PFSK-1 (cell line): ENCODE measurements at regions not wholly inside any gene's neighbourhood (a gene's known extent, or its start where the extent isn't known, plus 50 kb on each side); places are given as distances from the start of the nearest gene placed in this dataset.

Experiments used
- FOXP2 ChIP-seq: optimal IDR thresholded peaks from 2 replicates; pipeline ENCODE3; 2011; ENCODE audit warnings: borderline replicate concordance, control low read depth, inconsistent platforms; ENCODE audit not compliant: insufficient read depth; ENCODE audit errors: extremely low read length, extremely low read depth
- POLR2AphosphoS5 ChIP-seq: IDR thresholded peaks from 2 replicates; pipeline ENCODE4 v1.6.1; 2012; ENCODE audit warnings: low read depth, mild to moderate bottlenecking, control low read depth, low read length, moderate library complexity
- SIN3A ChIP-seq: IDR thresholded peaks from 2 replicates; pipeline ENCODE4 v1.6.1; 2012; ENCODE audit warnings: mild to moderate bottlenecking, low read length, moderate library complexity, borderline replicate concordance; ENCODE audit not compliant: insufficient read depth
- TAF1 ChIP-seq: IDR thresholded peaks from 2 replicates; pipeline ENCODE4 v1.6.1; 2012; ENCODE audit warnings: low read length, control low read depth, borderline replicate concordance; ENCODE audit not compliant: insufficient read depth
- TF ChIP-seq, protein P1 (sequence below), 2 experiments: IDR thresholded peaks; 2 replicates each; pipeline versions ENCODE4 v1.6.1 to v1.8.0; 2011 to 2012; ENCODE audit warnings: low read depth in 2 of 2, low read length in 2 of 2, control low read depth in 1 of 2, inconsistent platforms in 1 of 2, mild to moderate bottlenecking in 1 of 2, moderate library complexity in 1 of 2; ENCODE audit not compliant: insufficient read depth in 1 of 2

GRCh38 chr4:30952526-30953219 is 232.5 kb downstream of the PCDH7 start:
- no peak for TF ChIP-seq SIN3A
- no peak for TF ChIP-seq FOXP2
- no peak for TF ChIP-seq TAF1
- no peak for TF ChIP-seq POLR2AphosphoS5
- TF ChIP-seq, protein P1, sequence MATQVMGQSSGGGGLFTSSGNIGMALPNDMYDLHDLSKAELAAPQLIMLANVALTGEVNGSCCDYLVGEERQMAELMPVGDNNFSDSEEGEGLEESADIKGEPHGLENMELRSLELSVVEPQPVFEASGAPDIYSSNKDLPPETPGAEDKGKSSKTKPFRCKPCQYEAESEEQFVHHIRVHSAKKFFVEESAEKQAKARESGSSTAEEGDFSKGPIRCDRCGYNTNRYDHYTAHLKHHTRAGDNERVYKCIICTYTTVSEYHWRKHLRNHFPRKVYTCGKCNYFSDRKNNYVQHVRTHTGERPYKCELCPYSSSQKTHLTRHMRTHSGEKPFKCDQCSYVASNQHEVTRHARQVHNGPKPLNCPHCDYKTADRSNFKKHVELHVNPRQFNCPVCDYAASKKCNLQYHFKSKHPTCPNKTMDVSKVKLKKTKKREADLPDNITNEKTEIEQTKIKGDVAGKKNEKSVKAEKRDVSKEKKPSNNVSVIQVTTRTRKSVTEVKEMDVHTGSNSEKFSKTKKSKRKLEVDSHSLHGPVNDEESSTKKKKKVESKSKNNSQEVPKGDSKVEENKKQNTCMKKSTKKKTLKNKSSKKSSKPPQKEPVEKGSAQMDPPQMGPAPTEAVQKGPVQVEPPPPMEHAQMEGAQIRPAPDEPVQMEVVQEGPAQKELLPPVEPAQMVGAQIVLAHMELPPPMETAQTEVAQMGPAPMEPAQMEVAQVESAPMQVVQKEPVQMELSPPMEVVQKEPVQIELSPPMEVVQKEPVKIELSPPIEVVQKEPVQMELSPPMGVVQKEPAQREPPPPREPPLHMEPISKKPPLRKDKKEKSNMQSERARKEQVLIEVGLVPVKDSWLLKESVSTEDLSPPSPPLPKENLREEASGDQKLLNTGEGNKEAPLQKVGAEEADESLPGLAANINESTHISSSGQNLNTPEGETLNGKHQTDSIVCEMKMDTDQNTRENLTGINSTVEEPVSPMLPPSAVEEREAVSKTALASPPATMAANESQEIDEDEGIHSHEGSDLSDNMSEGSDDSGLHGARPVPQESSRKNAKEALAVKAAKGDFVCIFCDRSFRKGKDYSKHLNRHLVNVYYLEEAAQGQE (IDR thresholded peaks at IDR 0.05; ENCODE audit: insufficient read depth in 1 of 2, low read depth in 2 of 2, low read length in 2 of 2): no peak
